GM18502 (cell line): ENCODE measurements at regions not wholly inside any gene's neighbourhood (a gene's known extent, or its start where the extent isn't known, plus 50 kb on each side); places are given as distances from the start of the nearest gene placed in this dataset.
"Not testable (repeated sequence)": the region's sequence is repeated elsewhere in the genome, so short reads cannot be mapped to it uniquely, and the experiment has no call there.

Experiments
- ATAC-seq: cut with Tn5 transposase; IDR thresholded peaks from one replicate; pipeline ENCODE4 v1.9.1; 2021; ENCODE audit warnings: mild to moderate bottlenecking; ENCODE audit not compliant: unreplicated experiment, poor library complexity

DNA sequence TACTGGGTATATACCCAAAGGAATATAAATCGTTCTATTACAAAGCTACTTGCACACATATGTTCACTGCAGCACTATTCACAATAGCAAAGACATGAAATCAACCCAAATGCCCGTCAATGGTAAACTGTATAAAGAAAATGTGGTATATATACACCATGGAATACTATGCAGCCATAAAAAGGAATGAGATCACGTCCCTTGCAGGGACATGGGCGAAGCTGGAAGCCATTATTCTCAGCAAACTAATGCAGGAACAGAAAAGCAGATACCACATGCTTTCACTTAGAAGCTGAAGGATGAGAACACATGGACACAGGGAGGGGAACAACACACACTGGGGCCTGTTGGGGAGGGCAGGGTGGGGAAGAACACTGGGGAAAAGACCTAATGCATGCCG is 1740.0 kb upstream of the RAG2 start:
- ATAC-seq: not testable (repeated sequence)

DNA sequence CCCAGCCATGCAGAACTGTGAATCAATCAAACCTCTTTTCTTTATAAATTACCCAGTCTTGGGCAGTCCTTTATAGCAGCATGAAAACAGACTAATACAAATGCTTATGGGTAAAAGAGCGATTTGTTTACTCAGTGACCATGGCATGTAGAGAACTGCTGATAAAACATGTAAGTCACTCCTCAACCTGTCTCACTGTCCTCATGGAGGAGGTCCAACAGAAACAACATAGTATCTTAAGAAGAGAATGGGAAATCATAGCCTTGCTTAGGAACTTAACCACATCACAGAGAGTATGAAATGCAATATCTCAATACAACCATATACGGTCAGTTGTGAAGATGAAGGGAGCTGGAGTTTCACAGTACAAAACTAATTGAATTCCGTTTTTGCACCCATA is 1734.0 kb upstream of the RAG2 start:
- no peak for ATAC-seq

DNA sequence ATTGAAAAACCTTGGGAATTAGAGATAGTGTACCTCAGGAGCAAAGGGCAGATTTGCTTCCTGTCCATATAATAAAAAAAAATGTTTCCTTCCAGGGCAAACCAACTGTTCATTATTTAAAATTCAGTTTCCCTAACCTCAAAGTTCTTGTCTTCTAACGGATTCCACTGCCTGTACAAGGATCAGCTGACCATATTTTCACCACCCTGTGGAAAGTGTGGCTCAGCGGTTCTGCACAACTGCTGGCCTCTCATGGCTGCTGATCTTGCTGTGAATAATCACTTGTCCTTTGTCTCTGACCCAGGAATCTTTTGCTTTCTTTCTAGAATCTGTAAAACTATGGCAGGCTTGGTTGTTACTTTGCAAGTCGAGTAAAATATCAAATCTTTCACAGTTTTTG is 1732.5 kb upstream of the RAG2 start:
- ATAC-seq: no peak

DNA sequence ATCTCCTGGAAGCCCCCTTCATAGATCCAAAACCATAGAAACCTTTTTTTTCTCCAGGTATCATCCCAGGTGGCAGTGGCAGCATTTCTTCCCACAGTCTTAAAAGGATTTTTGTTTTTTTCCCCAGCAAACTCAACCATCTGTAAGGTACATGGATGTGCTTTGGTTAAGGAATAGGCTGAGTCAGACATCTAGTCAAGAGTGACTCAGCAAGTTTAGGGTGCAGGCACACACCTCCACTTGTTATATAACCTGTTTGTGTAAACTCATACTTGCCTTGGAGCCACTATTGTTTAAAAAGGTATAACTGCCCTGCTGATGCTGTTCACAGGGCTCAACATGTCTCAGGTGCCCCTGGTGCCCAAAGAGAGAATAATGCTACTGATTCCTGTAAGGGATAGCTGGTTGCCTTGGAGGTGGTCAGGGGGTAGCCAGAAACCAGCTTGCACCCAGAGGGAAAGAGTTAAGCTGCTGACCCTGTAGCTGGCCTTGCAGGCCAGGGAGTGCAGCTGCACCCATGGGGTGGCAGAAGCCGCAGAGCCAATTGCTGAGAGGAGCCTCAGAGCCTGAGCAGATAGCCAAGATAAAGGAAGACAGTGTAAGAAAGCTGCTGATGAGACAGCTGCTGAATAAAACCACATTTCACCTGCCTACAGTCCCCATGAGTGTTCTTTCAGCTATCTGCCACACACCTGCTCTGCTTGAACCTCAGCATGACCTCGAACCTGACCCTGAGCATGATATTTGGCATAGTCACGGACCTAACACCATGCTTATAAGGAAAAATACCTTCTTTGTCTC is 1726.1 kb upstream of the RAG2 start:
- no peak for ATAC-seq

DNA sequence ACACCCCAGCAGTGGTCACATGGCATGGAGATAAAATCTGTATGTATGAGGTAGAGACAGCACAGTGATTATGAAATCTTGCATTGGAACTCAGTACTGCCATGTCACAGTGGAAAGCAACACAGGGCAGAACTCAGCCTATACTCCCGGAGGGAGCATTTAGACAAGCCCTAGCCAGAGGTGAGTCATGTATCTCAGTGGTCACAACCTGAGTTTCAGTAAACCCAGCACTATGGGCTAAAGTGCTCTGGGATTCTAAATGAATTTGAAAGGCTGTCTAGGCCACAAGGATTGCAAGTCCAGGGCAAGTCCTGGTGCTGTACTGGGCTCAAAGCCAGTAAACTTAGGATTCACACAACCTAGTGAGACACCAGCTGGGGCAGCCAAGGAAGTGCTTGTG is 1717.1 kb upstream of the RAG2 start:
- no peak for ATAC-seq

DNA sequence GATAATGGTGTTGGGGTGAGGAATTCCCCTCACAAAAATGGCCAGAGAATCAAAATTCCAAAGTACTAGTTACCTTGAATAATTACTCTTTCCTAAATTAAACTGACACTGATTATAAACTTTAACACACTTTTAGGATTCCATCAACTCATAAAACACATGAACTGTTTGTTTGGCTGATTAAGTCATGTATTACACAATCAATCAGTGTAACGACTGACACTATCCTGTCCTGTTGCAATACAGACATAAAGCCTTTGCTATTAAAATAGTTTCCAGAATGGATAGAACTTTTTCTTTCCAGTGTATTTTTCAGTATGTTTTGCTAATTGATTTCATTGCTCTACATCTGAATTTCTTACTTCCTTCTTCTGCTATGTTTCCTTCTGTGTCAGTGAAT is 1709.4 kb upstream of the RAG2 start:
- ATAC-seq: no peak

DNA sequence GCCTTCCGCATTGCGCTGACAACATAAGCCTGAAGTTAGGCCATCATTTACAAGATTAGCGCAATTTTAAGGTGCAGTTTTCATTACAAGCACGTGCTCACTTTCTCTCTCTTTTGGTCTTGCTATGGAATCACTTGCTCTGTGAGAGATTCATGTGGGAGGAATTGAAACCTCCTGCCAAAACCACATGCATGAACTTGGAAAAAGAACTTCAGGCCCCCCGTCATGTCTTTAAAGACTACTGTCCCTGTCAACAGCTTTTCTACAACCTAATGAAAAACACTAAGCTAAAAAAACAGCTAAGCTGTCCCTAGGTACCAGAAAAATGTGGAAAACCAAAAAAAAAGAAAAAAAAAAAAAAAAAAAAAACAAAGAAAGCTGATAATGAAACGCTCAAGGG is 1707.6 kb upstream of the RAG2 start:
- no peak for ATAC-seq

DNA sequence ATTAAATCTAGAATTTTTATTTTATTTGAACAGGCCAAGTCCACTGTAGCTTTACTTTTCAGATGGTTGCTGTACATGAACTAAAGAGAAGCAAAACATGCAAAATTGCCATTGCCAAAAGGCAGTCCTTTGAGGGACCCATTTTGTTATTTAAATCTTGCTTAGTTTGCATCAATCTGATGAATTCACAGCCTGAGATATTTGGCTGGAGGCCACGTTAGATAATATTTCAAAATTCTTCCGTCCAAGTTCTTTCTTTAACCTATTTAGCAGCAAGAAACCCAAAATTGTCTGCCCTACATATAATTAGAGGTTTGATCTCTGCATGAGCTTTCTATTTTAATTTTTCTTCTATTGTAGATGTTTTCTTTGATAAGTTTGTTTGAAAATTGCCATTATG is 1706.9 kb upstream of the RAG2 start:
- no peak for ATAC-seq

DNA sequence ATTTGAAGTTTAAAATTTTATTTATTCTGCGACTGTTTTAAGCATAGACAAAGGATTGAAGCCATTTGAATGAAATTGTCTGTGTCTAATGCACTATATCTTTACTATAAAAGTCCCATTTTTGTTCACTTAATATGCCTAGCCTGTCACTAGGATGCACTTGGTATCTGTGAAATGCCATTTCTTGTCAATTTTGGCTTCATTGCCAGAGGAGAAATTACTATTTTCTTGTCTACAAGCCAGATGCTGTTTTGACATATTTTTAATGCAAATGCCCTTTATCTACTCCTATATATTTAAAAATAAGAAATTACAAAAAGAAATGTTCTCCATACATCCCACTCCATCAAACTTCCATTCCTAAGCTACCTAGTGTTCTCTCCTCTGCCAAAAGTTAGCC is 1704.5 kb upstream of the RAG2 start:
- no peak for ATAC-seq

DNA sequence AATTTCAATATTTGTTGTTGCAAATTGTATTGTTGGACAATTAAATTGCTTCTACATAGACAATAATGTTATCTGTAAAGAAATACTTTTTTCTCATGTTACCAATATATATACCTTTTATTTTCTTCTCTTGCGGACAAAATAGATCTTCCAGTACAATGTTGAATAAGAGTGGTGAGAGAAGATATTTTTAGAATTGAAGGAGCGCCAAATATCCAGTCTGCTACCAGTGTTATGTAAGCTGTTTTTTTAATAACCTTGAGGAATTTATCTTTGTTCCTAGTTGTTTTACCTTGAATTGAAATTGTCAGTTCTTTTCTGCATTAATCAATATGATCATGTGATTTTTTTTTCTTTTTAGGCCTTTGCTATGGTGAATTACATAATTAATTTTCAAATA is 1702.5 kb upstream of the RAG2 start:
- ATAC-seq: no peak

DNA sequence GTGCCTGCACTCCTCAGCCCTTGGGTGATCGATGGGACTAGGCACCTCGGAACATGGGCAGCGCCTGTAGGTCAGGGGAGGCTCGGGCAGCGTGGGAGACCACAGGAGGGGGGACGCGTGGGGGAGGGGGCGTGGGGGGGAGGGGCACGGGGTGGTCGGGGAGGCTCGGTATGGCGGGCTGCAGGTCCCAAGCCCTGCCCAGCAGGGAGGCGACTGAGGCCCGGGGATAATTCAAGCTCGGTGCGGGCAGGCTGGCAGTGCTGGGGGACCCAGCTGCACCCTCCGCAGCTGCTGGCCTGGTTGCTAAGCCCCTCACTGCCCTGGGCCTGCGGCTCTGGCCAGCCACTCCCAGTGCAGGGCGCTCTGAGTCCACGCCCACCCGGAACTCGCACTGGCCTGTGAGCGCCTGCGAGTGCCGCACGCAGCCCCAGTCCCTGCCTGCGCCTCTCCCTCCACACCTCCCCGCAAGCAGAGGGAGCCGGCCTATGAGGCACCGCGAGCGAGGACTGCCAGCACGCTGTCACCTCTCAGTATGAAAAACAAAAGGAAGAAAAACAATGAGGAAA is 1698.3 kb upstream of the RAG2 start:
- no peak for ATAC-seq

DNA sequence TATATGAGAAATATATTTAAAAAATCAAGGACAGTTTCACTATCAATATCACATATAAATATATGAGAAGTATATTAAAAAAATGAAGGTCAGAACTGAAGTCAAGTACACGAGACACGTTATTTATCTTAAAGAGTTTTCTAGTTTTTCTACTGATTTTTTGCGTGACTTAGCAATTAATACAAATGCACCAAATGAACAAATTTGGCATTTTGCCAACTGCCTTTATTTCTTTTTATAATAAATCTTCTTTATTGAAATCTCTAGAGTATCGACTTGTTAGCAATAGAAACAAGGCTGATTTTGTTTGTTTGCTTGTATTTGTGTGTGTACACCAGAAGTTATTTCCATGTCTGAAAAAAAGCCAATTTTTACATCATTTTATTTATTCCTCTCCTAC is 1684.7 kb upstream of the RAG2 start:
- no peak for ATAC-seq

DNA sequence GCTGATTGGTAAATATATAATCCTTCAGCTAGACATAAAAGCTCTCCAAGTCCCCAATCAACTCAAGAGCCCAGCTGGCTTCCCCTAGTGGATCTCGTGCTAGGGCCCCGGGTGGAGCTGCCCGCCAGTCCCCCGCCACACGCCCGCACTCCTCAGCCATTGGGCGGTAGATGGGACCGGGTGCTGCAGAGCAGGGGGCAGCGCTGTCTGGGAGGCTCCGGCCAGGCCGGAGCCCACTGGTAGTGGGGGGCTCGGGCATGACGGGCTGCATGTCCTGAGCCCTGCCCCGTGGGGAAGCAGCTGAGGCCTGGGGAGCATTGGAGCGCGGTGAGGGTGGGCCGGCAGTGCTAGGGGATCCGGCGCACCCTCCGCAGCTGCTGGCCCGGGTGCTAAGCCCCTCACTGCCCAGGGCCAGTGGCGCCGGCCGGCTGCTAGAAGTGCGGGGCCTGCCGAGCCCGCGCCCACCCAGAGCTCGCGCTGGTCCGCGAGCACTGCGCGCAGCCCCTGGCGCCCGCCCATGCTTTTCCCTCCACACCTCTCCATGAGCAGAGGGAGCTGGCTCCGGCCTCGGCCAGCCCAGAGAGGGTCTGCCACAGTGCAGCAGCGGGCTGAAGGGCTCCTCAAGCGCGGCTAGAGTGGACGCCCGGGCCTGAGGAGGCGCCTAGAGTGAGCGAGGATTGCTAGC is 1680.6 kb upstream of the RAG2 start:
- ATAC-seq: no peak

DNA sequence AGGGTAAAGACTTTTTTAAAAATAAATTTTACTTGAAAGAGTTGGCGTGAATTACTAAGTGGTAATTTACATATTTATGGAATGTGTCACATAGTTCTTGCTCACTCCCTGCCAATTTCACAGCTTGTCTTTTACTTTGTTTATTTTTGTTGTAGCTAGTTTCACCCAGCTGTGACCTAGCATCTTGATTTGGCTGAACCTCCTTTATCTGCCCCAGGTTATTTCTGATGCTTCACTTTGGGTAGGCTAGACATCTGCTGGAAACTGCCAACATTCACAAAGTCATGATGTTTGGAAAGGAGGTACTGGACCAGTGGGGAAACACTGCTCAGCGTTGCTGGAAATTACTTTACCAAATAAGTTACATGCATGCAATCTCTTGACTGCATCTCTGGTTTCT is 1676.0 kb upstream of the RAG2 start:
- no peak for ATAC-seq

DNA sequence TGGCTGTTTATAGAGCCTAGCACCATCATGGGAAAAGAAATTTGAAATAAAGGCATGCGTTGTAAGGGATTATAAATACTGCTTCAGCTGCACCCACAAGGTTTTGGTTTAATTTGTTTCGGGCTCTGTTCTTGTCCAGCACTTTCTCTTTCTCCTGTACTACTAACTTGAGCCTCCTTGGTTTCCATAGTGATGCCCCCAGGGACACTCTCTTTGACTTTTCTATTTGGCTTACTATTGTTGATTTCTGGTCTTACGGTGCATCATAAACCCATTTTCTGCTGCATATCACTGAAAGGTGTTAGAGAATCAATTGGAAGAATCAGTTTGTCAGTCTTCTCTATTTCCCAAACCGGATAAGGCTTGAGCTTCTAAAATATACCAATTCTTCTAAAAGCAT is 1674.3 kb upstream of the RAG2 start:
- no peak for ATAC-seq

DNA sequence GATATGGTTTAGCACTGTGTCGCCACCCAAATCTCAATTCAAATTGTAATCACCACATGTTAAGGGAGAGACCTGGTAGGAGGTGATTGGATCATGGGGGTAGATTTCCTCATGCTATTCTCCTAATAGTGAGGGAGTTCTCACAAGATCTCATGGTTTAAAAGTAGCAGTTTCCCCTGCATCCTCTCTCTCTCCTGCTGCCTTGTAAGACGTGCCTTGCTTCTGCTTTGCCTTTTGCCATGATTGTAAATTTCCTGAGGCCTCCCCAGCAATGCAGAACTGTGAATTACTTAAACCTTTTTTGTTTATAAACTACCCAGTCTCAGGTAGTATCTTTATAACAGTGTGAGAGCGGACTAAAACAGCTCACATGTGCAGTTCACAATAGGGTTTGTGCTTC is 1668.7 kb upstream of the RAG2 start:
- ATAC-seq: no peak

DNA sequence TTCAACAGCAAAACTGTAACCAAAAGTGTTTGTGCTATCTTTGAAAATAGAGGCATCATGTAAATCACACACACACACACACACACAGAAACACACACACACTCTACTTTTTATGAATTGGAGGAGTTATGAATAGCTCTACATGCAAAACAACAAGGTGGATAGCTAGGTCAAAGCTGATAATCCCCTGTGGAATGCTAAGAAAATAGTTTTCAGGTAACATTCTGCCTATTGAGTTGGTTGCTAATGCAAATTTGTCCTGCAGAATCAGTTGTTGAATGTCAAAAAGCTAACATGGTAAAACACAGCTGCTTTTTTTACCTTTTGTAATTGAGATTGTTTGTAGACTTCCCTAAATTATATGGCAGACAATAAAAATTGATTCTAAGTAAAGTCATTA is 1658.4 kb upstream of the RAG2 start:
- no peak for ATAC-seq

DNA sequence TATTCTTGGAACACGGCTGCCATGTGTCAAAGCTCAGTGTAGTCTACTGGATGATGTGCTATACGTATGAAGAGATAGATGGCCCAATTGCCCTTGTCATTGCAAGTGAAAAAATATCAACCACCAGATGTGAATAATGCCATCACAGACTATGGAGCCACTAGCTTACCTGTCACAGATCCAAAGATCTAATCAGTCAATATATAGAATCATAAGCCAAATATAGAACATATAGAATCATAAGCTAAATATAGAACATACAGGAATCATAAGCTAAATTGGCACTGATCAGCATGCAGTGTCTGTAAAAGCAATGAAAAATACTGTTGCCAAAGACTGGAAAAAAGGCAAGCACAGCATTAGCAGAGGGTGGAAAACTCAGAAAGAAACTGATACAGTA is 1656.9 kb upstream of the RAG2 start:
- no peak for ATAC-seq

DNA sequence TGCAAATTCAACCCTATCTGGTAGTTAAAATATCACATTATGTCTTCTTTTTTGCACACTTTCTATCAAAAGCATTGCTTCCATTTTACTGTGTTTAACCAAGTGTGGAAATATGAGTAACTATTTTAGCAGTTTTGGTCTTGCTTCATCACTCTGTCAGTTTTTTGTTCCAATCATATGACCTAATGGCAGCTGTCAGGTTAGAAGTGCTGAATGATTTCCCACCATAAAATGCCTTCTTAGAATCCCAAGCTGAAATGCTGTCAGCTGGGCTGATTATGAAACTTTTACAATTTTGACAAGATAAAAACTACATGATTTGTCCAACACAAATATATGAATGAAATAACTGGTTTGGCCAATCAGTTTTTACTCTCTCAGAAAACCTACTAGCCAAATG is 1654.6 kb upstream of the RAG2 start:
- no peak for ATAC-seq

DNA sequence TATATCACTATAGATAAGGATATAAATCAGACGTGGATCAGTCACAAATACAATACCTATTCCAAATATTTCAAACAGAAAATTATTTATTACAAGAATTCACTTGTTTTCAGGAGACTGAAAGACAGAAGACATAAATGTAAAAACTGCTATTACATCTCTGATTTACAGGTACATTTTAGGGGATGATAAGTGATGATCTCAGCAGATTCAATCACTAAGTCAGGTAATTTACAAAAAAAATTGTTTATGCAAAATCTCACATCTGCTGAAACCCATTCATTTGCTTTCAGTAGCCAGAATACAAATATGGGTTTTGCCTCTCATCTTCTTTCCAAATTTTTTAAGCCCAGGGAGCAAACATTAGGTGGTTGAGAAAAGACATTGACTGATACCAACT is 1648.4 kb upstream of the RAG2 start:
- no peak for ATAC-seq

DNA sequence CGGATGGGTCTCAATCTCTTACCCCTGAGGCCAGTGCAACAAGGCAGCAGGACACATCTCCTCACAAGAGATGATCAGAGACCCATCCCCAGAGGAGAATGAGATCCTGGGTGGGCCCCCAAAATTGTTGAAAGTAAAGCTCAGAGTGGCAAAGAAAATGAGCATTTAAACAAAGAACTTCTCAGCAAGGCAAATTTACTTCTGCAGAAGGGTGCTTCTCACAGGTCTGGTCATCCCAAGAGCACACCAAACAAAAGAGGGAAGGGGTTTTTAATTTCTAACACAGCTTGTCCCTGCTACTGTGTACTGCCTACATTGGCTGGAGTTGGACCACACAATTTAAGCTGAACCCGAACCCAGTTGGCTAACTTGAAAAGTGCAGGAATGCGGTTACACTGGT is 1628.6 kb upstream of the RAG2 start:
- ATAC-seq: no peak

DNA sequence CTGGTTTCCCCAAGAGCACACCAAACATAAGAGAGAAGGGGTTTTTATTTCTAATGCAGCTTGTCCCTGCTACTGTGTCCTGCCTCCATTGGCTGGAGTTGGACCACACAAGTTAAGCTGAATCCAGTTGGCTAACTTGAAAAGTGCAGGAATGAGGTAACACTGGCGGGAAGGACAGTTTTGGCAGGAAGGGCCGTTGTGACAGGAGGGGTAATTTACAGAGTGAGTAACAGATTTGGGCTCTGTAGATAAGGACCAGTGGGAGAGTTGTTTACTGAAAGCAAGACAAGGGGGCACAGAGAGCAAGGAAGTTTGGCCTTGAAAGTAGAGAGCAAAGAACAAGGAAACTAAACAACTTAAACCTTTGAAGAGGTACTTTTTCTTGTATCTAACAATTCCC is 1623.3 kb upstream of the RAG2 start:
- no peak for ATAC-seq
